ENCODE measurements at regions not wholly inside any gene's neighbourhood (a gene's known extent, or its start where the extent isn't known, plus 50 kb on each side); places are given as distances from the start of the nearest gene placed in this dataset.
"Not testable (repeated sequence)": the region's sequence is repeated elsewhere in the genome, so short reads cannot be mapped to it uniquely, and the experiment has no call there.

DNA sequence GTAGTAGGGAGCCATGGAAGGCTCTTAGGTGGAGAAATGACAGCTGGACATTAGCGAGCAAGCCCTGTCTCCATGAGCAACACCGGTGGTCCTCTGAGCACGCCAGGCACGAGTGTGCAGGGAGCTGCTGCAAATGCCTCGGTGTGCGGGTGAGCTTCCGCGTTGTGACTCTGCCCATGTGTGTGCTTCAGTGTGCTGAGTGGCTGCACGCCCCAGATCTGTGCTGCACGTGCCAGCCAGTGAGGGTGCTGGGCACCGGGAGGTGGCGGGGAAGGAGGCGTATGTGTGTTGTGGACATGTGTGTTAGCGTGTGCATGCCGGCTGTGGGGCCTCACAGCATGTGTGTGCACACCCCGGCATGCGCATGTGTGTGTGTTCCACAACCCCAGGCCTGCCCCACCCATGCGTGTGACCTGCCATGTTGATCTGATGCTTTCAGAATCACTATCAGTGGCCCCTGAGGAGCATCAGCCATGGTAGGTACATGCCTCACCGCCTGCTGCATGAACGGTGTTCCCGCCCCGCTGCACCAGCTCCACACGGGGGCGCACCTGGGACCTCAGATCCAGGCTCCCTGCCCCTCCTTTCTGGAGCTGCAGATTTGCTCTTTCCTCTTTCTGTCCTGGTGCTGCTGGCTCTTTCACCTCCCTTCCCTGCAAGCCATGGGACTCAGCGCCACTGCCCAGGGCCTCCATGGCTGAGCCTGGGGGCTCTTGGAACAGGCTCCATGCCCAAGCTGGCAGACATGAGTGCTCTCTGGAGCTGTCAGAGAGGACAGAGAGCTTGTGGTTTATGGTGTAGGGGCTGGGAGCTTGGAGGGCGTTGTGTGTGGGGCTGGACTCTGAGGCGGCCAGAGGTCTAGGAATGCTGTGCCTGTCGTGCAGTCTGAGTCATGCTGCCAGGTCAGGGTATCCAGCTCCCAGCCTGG lies 169.4 kb downstream of the TBC1D2B start:
- no peak overlapping the region for H3K4me2 ChIP-seq (ENCODE audit: low read length)
- no peaks in the 10 kb centered on the region for H3K4me1 ChIP-seq (ENCODE audit: control insufficient read depth, insufficient read depth, low read length)
- H3K9me3 ChIP-seq (replicated peaks; ENCODE audit: low read length) = no peaks in the 10 kb centered on the region
- H3K9ac ChIP-seq (ENCODE audit: low read depth, low read length) = no peak overlapping the region
- H3K27me3 ChIP-seq (ENCODE audit: control insufficient read depth, insufficient read depth, low read length) = peaks cover 4% of the 10 kb centered on the region
- no peaks in the 10 kb centered on the region for H3K36me3 ChIP-seq (ENCODE audit: insufficient read depth, low read length)
- H3K4me3 ChIP-seq (ENCODE audit: low read length) = no peak overlapping the region

DNA sequence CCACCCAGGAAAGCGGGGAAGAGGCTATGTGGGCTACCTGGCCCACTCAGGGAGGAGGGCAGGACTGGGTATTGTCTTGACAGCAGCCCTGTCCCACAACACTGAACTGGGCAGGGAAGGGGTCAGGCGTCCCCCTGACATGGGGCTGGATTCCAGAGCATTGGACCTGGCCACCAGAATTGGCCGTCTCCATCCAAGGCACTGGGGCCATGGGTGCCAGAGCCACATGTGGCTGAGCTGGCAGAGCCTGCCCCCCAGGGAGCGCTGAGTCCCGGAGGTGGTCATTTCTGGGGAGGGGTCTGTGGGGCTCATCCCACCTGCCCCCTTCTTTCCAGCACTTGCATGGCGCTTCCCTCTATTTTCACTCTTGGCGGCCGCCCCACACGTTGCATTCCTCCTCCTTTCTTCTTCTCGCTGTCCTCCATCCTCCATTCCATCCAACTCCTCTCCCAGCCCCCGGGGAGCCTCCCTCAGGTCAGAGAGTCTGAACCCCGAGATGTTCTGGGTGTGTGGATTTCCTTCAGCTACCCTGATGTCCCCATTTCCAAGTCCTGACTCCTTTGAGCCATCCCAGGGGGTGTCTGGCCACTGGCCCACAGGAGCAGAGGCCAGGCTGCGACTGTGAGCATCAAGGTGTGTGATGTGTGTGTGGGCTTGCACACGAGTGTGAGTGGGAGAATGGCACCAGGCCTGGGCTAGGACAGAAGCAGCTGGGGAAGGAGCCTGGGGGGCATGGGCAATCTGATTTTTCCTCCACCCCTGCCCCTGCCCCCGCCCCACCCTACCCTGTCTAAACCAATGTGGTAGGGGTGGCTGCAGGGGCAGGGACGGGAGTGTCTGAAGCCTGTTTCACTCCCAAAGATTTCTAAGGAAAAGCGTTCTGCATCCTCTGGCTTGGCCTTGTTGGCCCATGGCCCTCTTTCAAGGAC lies 171.2 kb downstream of the TBC1D2B start:
- not testable (repeated sequence) for H3K9me3 ChIP-seq (replicated peaks; ENCODE audit: low read length); H3K4me3 ChIP-seq (ENCODE audit: low read length); H3K4me1 ChIP-seq (ENCODE audit: control insufficient read depth, insufficient read depth, low read length); H3K27me3 ChIP-seq (ENCODE audit: control insufficient read depth, insufficient read depth, low read length); H3K36me3 ChIP-seq (ENCODE audit: insufficient read depth, low read length); H3K4me2 ChIP-seq (ENCODE audit: low read length); H3K9ac ChIP-seq (ENCODE audit: low read depth, low read length)

DNA sequence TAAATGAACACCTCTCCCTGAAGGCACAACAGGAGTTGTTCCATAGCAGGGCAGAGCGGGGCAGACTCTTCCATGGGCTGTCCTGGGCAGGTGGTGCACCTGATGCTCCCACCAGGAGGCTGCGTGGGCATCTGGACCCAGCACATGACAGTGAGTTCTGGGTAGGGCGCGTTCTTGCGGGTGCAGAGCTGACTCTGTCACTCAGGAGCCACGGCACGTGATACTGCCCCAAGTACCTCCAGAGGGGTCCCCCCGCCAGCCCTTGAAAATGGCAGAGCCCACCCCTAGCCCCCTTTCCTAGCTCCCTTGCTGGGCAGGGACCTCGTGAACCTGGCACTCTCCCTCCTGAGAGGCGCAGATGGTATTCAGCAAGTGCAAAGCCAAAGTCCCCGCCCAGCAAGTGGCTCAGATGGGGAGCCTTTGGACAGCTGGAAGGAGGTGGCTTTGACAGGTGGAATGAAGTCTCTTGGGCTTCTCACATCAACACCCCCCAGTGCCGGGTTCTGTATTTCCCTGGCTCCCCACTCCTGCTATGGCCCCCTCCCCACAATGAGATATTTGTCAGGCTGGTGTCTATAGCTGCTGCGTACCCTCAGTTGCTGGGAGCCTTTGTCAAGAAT lies 172.1 kb downstream of the TBC1D2B start:
- Histone ChIP-seq H3K27me3 (ENCODE audit: control insufficient read depth, insufficient read depth, low read length) (no peaks in the 10 kb centered on the region), H3K9me3 (replicated peaks; ENCODE audit: low read length) (no peaks in the 10 kb centered on the region), H3K4me3 (ENCODE audit: low read length) (no peak overlapping the region), H3K4me2 (ENCODE audit: low read length) (no peak overlapping the region), H3K4me1 (ENCODE audit: control insufficient read depth, insufficient read depth, low read length) (no peaks in the 10 kb centered on the region), H3K9ac (ENCODE audit: low read depth, low read length) (no peak overlapping the region), H3K36me3 (ENCODE audit: insufficient read depth, low read length) (no peaks in the 10 kb centered on the region)

DNA sequence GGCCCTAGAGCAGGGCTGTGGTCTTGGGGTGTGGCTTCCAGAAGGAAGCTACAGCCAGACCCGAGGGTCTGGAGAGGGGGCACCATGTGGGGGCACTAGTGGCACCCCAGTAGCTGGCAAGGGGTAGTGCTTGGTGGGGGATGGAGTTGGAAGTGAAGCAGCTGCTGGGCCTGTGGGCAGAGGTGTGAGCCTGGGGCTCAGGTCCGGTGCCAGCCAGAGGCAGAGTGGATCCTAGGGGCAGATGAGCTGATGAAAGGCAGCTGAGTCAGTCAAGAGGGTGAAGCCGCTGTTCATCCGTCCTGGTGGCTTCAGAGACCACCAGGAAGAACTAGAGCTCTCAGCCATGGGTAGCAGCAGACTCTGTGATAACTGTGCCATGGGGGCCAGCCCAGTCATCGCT lies 172.6 kb downstream of the TBC1D2B start:
- Histone ChIP-seq H3K4me1 (ENCODE audit: control insufficient read depth, insufficient read depth, low read length) (no peaks in the 10 kb centered on the region), H3K4me2 (ENCODE audit: low read length) (no peak overlapping the region), H3K9ac (ENCODE audit: low read depth, low read length) (no peak overlapping the region), H3K27me3 (ENCODE audit: control insufficient read depth, insufficient read depth, low read length) (no peaks in the 10 kb centered on the region), H3K36me3 (ENCODE audit: insufficient read depth, low read length) (no peaks in the 10 kb centered on the region), H3K4me3 (ENCODE audit: low read length) (no peak overlapping the region), H3K9me3 (replicated peaks; ENCODE audit: low read length) (no peaks in the 10 kb centered on the region)

DNA sequence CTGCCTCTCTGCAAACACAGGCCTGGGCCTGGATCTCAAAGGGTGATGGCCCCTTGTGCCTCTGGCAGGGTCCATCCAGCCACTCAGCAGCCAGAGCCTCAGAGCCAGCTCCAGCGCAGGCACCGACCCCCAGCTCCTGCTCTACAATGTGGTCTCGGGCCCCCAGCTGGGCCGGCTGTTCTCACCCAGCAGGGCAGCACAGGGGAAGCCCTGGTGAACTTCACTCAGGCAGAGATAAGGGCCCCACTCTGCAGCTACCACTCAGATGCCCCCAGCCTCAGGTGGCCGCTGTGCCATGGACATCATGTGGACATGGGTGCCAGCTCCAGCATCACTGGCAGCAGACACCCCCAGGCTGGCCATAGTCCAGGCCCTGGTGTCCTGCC lies 173.1 kb downstream of the TBC1D2B start:
- no peak overlapping the region for H3K4me2 ChIP-seq (ENCODE audit: low read length)
- H3K4me3 ChIP-seq (ENCODE audit: low read length) = no peak overlapping the region
- H3K9me3 ChIP-seq (replicated peaks; ENCODE audit: low read length) = no peaks in the 10 kb centered on the region
- H3K27me3 ChIP-seq (ENCODE audit: control insufficient read depth, insufficient read depth, low read length) = no peaks in the 10 kb centered on the region
- no peaks in the 10 kb centered on the region for H3K36me3 ChIP-seq (ENCODE audit: insufficient read depth, low read length)
- H3K9ac ChIP-seq (ENCODE audit: low read depth, low read length) = no peak overlapping the region
- H3K4me1 ChIP-seq (ENCODE audit: control insufficient read depth, insufficient read depth, low read length) = no peaks in the 10 kb centered on the region

DNA sequence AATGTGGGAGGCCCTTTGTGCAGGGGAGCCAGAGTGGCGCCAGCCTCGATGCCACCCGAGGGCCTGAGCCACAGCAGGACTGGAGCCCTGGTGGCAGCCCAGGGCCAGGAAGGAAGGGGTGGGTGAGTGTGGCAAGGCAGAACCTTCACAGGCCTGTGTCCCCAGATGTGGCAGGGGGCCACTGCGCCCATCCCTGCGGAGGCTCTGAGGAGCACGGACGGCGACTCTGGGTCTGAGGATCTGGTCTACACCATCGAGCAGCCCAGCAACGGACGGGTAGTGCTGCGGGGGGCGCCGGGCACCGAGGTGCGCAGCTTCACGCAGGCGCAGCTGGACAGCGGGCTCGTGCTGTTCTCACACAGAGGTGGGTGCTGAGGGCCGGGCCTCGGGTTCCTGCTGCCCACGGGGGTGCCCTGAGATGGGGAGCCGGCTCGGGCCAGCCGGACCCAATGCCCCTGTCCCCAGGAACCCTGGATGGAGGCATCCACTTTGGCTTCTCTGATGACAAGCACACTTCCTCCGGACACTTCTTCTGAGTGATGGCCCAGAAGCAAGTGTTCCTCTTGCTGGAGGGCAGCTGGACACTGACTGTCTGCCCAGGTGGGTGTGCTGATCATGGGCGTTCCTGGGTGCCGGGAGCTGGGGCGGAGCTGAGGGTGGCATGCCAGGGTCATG lies 173.6 kb downstream of the TBC1D2B start:
- not testable (repeated sequence) for H3K9ac ChIP-seq (ENCODE audit: low read depth, low read length); H3K36me3 ChIP-seq (ENCODE audit: insufficient read depth, low read length); H3K4me1 ChIP-seq (ENCODE audit: control insufficient read depth, insufficient read depth, low read length); H3K27me3 ChIP-seq (ENCODE audit: control insufficient read depth, insufficient read depth, low read length); H3K9me3 ChIP-seq (replicated peaks; ENCODE audit: low read length); H3K4me2 ChIP-seq (ENCODE audit: low read length); H3K4me3 ChIP-seq (ENCODE audit: low read length)

DNA sequence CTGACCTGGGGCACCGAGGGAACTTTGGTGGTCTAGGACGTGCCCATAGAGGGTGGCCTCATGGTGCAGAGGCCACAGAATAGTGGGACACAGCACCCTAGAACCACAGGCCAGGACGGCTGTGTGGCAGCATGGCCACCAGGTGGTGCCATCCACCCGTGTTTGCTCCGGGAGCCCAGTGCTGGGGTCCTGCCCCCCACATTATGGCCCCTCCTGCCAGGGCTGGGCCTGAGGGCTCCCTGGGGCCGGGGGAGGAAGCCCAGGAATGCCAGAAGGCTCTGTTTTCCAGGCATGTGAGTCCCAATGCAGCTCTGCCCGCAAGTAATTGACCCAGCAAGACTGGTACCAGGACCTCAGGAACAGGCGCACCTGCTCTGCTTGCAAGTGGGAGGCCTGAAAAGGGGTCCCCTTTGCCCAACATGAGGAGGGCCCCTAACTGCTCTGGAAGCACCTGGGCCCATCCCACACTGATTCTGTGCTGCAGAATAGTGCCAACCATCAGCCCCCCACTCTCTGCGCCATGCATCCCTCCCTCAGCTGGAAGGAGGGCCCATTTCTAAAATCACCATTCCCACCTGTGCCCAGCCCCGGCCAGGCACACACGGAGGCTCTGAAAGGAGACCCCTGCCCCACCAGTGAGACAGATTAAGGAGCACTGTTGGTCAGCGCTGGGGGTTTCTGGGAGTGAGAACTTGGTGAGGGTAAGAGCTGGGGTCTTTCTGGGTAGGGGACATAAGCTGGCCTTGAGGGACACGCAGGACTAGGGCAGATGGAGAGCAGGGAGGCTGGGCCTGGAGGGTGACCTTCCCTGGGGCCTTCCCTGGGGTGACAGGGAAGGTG lies 174.4 kb downstream of the TBC1D2B start:
- H3K36me3 ChIP-seq (ENCODE audit: insufficient read depth, low read length); H3K4me1 ChIP-seq (ENCODE audit: control insufficient read depth, insufficient read depth, low read length); H3K4me3 ChIP-seq (ENCODE audit: low read length); H3K9ac ChIP-seq (ENCODE audit: low read depth, low read length); H3K9me3 ChIP-seq (replicated peaks; ENCODE audit: low read length); H3K27me3 ChIP-seq (ENCODE audit: control insufficient read depth, insufficient read depth, low read length); H3K4me2 ChIP-seq (ENCODE audit: low read length): not testable (repeated sequence)

DNA sequence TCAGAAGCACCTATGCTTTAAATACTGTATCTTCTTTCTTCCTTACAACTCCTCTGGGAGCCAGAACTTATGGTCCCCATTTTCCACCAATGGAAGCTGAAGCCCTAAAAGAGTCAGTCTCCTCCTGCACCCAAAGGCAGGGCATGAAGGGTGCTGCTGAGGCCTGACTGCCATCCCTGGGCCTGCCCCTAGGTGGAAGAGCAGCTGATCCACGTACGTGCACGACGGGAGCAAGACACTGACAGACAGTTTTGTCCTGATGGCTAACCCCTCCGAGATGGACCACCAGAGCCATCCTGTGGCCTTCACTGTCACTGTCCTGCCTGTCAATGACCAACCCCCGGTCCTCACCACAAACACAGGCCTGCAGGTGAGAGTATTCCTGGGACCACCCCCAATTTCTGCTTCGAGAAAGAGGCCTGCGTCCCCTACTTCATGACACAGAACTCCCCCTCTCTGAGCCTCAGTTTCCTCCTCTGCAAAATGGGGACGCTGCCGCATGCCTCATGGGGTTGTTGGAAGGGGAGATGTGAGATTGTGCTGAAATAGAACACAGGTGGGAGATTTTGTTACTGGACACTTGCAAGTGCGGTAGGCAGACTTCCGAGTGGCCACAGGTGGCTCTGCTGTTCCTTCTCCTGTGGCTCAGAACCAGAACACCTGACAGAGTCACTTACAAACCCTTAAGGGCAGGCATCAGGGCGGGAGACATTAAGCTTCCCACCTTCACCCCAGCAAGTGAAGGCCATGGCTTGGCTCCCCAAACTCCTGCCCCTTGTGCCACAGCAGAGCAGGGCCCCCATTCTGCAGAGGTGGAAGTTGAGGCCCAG lies 175.4 kb downstream of the TBC1D2B start:
- H3K36me3 ChIP-seq (ENCODE audit: insufficient read depth, low read length) = no peaks in the 10 kb centered on the region
- H3K9ac ChIP-seq (ENCODE audit: low read depth, low read length) = no peak overlapping the region
- no peaks in the 10 kb centered on the region for H3K9me3 ChIP-seq (replicated peaks; ENCODE audit: low read length)
- no peak overlapping the region for H3K4me2 ChIP-seq (ENCODE audit: low read length)
- H3K4me3 ChIP-seq (ENCODE audit: low read length) = no peak overlapping the region
- no peaks in the 10 kb centered on the region for H3K27me3 ChIP-seq (ENCODE audit: control insufficient read depth, insufficient read depth, low read length)
- H3K4me1 ChIP-seq (ENCODE audit: control insufficient read depth, insufficient read depth, low read length) = no peaks in the 10 kb centered on the region

DNA sequence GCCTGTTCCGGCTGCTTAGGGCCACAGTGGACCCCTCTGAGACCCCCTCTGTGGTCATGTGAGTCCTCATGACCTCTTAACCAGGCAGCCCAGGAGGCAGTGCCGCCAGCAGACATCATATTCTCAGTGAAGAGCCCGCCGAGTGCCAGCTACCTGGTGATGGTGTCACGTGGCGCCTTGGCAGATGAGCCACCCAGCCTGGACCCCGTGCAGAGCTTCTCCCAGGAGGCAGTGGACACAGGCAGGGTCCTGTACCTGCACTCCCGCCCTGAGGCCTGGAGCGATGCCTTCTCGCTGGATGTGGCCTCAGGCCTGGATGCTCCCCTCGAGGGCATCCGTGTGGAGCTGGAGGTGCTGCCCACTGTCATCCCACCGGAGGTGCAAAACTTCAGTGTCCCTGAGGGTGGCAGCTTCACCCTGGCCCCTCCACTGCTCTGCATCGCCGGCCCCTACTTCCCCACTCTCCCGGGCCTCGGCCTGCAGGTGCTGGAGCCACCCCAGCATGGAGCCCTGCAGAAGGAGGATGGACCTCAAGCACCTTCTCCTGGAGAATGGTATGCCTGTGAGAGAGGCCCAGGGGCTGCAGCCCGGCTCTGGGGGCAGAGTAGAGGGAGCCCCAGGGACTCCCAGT lies 176.1 kb downstream of the TBC1D2B start:
- Histone ChIP-seq H3K4me1 (ENCODE audit: control insufficient read depth, insufficient read depth, low read length) (no peaks in the 10 kb centered on the region), H3K36me3 (ENCODE audit: insufficient read depth, low read length) (no peaks in the 10 kb centered on the region), H3K9me3 (replicated peaks; ENCODE audit: low read length) (no peaks in the 10 kb centered on the region), H3K4me3 (ENCODE audit: low read length) (no peak overlapping the region), H3K9ac (ENCODE audit: low read depth, low read length) (no peak overlapping the region), H3K4me2 (ENCODE audit: low read length) (no peak overlapping the region), H3K27me3 (ENCODE audit: control insufficient read depth, insufficient read depth, low read length) (no peaks in the 10 kb centered on the region)

Data from skeletal muscle satellite cell (primary cell).